ENCODE measurements at regions not wholly inside any gene's neighbourhood (a gene's known extent, or its start where the extent isn't known, plus 50 kb on each side); places are given as distances from the start of the nearest gene placed in this dataset.

- TF ChIP-seq POLR2A (IDR thresholded peaks at IDR 0.05) (no peak), CTCF (IDR thresholded peaks at IDR 0.05) (no peak), POLR2AphosphoS5 (IDR thresholded peaks at IDR 0.05) (no peak), EP300 (IDR thresholded peaks at IDR 0.05) (no peak)
These were observed 586.5 kb downstream of the EPM2A start for GRCh38 chr6:145148776-145149175.

Data from suprapubic skin (tissue), 4 donors.